ENCODE measurements at regions not wholly inside any gene's neighbourhood (a gene's known extent, or its start where the extent isn't known, plus 50 kb on each side); places are given as distances from the start of the nearest gene placed in this dataset.

DNA sequence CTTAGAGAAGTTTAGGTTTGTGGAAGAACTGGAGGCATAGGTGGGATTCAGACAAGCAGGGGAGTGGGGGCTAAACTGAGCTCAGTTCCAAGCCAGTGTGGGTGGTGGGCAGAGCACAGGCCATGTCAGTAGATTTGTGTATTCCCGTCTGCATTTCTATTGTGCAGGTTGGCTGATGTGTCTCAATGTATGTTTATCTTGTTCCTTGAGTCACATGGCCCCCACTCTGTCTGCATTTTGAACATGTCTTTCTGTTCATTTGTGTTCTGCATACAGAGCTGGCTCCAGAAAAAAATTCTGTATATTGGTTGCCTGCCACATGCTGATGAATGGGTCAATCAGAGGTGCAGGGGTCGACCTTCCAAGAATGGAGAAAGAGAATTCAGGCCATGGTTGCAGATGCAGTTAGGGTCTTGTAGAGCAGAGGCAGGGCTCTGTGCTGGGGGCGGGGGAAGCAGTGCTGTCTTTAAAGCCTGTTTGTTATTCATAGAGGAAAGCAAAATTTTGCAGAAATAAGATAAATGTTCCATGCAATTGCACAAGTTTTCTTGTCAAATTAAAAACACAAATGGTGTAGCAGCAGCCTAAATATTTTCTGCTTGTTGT lies 166.7 kb downstream of the CDH26 start:
- BruUV-seq (replicated peaks) = no TSS peak
- in situ Hi-C loops (cut with MboI; ENCODE audit: low sequenced_read_pairs) = no loop called here
- H4K20me1 ChIP-seq (ENCODE audit: insufficient read depth, low read length) = no peaks in the 10 kb centered on the region

More for the DNA sequence above, 166.7 kb downstream of the CDH26 start:
- no peak overlapping the region for H3K27ac ChIP-seq (ENCODE audit: insufficient read depth, low read length)
- H2BK5ac ChIP-seq (ENCODE audit: low read depth, low read length, poor library complexity, severe bottlenecking) = no peak overlapping the region
- no peak overlapping the region for H4K91ac ChIP-seq (ENCODE audit: insufficient read depth, low read depth, low read length)
- H3K4me2 ChIP-seq (ENCODE audit: low read depth, low read length) = no peak overlapping the region
- dilution Hi-C loops (cut with HindIII; ENCODE audit: low sequenced_read_pairs, unreplicated experiment) (no loop called here), intact Hi-C loops (cut with micrococcal nuclease) (no loop called here)
- H3K14ac ChIP-seq (replicated peaks; ENCODE audit: low read depth, low read length) = no peak overlapping the region
- H3K18ac ChIP-seq (ENCODE audit: low read depth, low read length) = no peak overlapping the region
- no peak overlapping the region for H3K23ac ChIP-seq (ENCODE audit: low read depth, low read length)
- no peak overlapping the region for H4K8ac ChIP-seq (ENCODE audit: low read depth in 2 of 2, low read length in 2 of 2)
- H3K4me3 ChIP-seq (ENCODE audit: insufficient read depth, low read depth, low read length) = no peak overlapping the region
- no peaks in the 10 kb centered on the region for H3K79me1 ChIP-seq (ENCODE audit: low read depth in 1 of 2, low read length in 2 of 2)
- no peak overlapping the region for H3K9ac ChIP-seq (ENCODE audit: low read depth, low read length)
- no peaks in the 10 kb centered on the region for H3K4me1 ChIP-seq (ENCODE audit: control insufficient read depth, insufficient read depth, low read length)
- no peak overlapping the region for H3K56ac ChIP-seq (ENCODE audit: extremely low read depth, insufficient read depth, low read length)
- no peak overlapping the region for H3K4ac ChIP-seq (ENCODE audit: low read depth, low read length)
- no peaks in the 10 kb centered on the region for H3K9me3 ChIP-seq (ENCODE audit: control insufficient read depth, insufficient read depth, low read length)
- TF ChIP-seq RAD21 (IDR thresholded peaks at IDR 0.05; ENCODE audit: low read length) (no peak), CEBPB (IDR thresholded peaks at IDR 0.05; ENCODE audit: low read depth, low read length) (no peak), RCOR1 (IDR thresholded peaks at IDR 0.05; ENCODE audit: insufficient replicate concordance, low read length) (no peak), POLR2A (IDR thresholded peaks at IDR 0.05; ENCODE audit: low read depth, low read length) (no peak), USF2 (IDR thresholded peaks at IDR 0.05; ENCODE audit: low read depth, low read length) (no peak), MXI1 (IDR thresholded peaks at IDR 0.05; ENCODE audit: borderline replicate concordance, low read depth, low read length) (no peak), CTCF (conservative IDR thresholded peaks at IDR 0.05; ENCODE audit: low read depth, low read length) (no peak), NFE2L2 (IDR thresholded peaks at IDR 0.05; ENCODE audit: low read depth, low read length) (no peak), SMC3 (IDR thresholded peaks at IDR 0.05; ENCODE audit: low read depth, low read length) (no peak), MAZ (IDR thresholded peaks at IDR 0.05; ENCODE audit: borderline replicate concordance, low read depth, low read length) (no peak), FOS (IDR thresholded peaks at IDR 0.05; ENCODE audit: low read depth, low read length) (no peak), BHLHE40 (IDR thresholded peaks at IDR 0.05; ENCODE audit: low read depth, low read length) (no peak), RFX5 (IDR thresholded peaks at IDR 0.05; ENCODE audit: low read depth, low read length) (no peak), MAFK (IDR thresholded peaks at IDR 0.05; ENCODE audit: low read depth, low read length) (no peak), ELK1 (IDR thresholded peaks at IDR 0.05; ENCODE audit: borderline replicate concordance, low read depth, low read length) (no peak), CHD1 (IDR thresholded peaks at IDR 0.05; ENCODE audit: low read depth, low read length) (no peak)
- no peak overlapping the region for H2BK20ac ChIP-seq (ENCODE audit: low read depth, low read length)
- no peaks in the 10 kb centered on the region for H3K27me3 ChIP-seq (ENCODE audit: control insufficient read depth, insufficient read depth, low read length)
- no peaks in the 10 kb centered on the region for H3K9me1 ChIP-seq (ENCODE audit: insufficient read depth, low read length)
- H2BK15ac ChIP-seq (ENCODE audit: low read depth, low read length) = no peak overlapping the region
- no peak overlapping the region for H2AK9ac ChIP-seq (replicated peaks; ENCODE audit: low read depth, low read length, poor library complexity)
- ChIA-PET POLR2A (ENCODE audit: unreplicated experiment) (no interaction called here), CTCF (interaction anchor here (0.7 kb wide), 1 partner anchor 13 kb away, joined by 3 read pairs; no protein-coding TSS in a partner anchor)
- no peak for ATAC-seq (ENCODE audit: low read depth)
- H2AK5ac ChIP-seq (ENCODE audit: low read depth, low read length) = no peak overlapping the region
- H3K36me3 ChIP-seq (ENCODE audit: control insufficient read depth, insufficient read depth, low read length) = no peaks in the 10 kb centered on the region
- no peak overlapping the region for H4K5ac ChIP-seq (ENCODE audit: low read depth, low read length)
- H2BK120ac ChIP-seq (ENCODE audit: low read depth, low read length) = no peak overlapping the region
- no peak overlapping the region for H2AFZ ChIP-seq (replicated peaks; ENCODE audit: low read length, poor library complexity)
- no peak for DNase-seq
- 33% methylated on average over 1 of the region's 3 CpGs; no CpG with 5 or more reads in 1 of the 2 experiments for WGBS, 2 experiments (ENCODE audit: extremely low coverage in 2 of 2, insufficient read length in 1 of 2)
